GM18499 (cell line): ENCODE measurements at regions not wholly inside any gene's neighbourhood (a gene's known extent, or its start where the extent isn't known, plus 50 kb on each side); places are given as distances from the start of the nearest gene placed in this dataset.

Source experiments
- ATAC-seq: cut with Tn5 transposase; IDR thresholded peaks from one replicate; pipeline ENCODE4 v1.9.1; 2021; ENCODE audit warnings: moderate number of reproducible peaks; ENCODE audit not compliant: insufficient read depth, unreplicated experiment

DNA sequence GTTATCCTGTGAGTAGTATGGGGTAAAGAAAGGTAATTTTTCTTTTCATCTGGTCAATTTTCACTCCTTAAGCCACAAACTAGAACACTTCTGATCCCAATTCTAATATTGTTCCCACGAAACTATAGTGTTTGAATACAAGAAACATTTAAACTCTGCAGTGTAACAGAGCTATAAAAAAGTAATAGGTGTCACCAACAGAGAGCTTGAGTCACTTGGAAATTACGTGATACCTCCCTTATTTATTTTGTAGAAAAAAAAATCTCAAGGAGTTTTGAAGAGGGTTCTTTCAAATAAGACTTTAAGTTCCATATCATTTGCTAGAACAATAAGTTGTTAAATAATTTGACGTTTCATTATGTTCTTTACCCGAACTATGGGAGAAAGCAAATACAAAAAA is 959.4 kb downstream of the JRKL start:
- ATAC-seq = no peak

DNA sequence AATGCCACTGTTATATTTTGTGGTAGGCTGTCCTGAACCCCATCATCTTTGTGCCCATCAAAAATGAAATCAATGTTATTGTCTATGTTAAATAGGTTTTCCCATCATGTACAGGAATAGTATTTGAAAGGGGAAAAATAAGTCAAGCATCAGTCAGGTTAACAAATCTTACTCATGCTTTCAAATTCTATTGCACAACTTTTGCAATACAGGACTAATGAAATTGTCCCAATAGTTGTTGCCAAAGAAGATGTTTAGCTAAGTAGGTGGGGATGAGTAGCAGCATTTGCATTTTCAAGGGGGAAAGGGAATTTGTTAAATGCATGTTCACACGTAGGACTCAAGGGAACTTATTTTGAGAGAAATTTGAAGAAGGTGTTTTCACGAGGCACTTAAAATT is 962.1 kb downstream of the JRKL start:
- no peak for ATAC-seq

DNA sequence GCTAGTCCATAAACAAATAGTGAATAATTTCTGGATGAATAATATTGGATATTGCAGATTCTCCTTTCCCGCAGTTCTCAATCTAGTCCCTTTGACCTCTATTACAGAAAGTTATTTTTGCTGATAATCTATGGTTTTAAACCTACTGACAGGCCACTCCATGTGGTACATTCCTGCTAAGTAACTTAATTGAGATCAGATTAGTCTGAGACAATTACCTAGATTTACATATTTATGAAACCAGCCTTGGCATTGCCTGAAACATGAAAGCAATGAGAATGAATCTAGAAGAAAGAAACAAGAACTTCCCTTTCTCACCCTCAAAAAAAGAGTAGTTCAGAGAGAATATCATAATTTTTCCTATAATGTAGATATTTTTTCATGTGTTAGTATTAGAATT is 964.2 kb downstream of the JRKL start:
- no peak for ATAC-seq

DNA sequence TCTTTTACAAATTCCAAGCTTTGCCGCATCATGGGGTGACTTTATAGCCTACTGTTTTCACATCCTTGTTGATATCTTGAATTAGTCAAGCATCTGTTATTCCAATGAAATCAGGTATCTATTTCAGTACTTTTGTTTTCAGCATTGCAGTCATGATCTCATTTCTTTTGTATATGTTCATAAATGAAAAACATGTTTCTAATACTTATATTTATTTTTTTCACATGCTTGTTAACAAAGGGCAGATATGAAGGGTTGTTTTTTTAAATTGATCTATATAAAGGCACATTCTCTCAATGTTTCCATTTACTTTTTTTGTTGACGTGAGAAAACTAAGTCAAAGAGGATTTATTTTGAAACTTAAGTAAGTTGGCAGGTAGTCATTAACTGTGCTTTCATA is 964.8 kb downstream of the JRKL start:
- ATAC-seq = no peak

DNA sequence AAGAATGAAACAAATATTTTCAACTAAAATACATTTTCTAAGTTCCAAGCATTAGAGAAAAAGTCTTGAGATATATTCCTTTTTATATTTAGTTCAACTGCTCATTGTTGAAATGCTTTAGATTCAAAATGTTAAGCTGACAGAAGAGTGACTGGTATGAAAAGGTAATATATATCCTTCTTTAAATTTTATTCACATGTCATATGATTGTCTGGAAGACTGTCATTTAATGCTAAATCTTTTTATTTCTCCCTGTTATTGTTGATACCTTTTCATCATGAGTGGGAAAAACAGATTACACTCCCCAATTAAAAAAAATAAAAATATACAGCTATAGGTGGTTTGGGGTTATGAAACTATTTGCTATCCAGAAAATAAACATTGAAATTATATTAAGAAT is 965.4 kb downstream of the JRKL start:
- ATAC-seq = no peak

DNA sequence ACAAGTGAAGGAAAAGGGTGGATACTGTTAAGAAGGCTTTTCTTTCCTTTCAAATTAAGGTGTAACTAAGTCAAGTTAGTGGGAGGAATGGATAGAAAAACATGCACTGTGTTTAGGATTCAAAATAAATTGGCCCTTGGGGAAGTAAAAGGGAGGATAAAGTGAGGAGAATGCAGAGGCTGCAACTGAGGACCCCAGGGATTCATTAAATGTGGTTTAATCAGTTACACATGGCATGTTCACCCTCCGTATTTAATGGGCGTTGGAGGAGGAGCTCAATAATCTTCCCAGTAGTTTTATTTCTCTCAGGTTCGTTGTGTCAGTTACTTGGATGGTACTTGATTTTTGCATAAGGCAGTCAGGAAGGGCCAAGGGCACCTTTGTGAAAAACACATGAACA is 966.3 kb downstream of the JRKL start:
- no peak for ATAC-seq

DNA sequence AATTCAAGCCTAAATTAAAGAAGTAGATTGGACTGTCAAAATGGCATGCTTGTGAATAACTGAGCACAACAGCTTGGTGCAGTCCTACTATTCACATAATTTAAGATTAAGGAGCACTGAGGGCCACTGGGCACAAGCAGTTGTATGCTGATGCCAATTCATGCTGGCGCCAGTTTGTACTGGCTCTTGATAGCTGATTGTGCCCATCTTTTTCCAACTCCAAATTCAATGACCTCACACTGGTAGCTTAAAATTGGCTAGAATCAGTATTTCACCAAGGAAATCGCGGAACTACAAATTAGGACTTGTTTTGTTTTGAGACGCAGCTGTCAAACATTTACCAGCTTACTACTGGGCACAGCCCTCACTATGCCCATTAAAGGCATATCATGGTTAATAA is 969.2 kb downstream of the JRKL start:
- ATAC-seq = no peak

DNA sequence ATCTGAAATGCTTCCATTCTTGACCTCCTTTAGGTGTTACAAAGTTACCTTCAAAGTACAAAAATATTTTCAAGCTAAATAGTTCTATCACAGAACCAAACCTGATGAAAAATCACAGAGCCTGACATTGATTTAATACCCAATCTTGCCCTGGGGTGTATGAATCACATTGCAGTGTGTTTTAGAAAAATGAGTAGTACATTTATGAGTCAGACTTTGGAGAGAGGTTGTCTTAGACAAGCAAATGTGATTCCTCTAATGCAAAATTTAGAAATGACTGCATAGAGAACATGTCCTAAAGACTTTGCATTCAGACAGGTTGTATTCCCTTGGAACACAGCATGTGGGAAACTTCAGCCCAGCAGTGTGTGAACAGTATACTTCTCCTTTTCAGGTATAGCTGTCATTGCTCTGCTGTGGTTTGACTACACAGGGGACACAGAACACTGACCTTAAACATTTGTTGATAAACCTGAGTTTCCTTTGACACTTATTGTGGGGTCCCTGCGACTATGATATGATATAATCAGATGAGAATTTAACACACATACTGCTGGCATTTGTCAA is 972.1 kb downstream of the JRKL start:
- ATAC-seq = no peak

DNA sequence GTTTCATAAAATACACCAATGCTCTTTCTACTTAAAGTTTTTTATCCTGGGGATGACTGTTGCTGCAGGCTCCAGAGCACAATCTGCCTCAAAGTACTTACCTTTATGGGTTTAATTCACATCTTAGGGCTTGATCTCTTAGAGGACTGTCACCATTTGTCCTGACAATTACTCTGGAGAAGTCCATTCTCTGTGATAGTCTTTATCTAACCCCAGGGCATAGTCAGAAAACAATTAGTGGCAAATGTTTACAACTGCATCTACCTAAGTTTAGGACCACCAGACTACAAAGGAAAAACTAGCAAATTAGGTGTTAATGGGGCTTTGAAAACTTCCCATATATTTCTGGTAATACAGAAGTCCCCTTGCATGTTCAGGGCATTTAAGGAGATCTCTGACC is 973.5 kb downstream of the JRKL start:
- no peak for ATAC-seq

DNA sequence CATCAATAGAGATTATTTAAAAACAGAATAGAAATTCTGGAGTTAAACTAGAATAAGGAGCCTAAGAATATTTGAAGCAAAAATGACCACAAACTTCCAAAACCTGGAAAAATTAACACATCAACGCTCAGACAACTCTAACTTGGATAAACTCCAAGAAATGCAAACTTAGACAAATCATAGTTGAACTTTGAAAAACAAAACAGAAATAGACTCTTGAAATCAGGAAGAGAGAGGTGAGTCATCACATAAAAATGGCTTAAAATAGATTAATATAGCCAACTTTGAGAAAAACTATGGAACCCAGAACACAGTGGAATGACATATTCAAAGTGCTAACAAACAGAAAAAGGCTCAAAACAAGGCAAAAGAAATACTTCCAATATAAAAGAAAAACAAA is 974.2 kb downstream of the JRKL start:
- no peak for ATAC-seq

DNA sequence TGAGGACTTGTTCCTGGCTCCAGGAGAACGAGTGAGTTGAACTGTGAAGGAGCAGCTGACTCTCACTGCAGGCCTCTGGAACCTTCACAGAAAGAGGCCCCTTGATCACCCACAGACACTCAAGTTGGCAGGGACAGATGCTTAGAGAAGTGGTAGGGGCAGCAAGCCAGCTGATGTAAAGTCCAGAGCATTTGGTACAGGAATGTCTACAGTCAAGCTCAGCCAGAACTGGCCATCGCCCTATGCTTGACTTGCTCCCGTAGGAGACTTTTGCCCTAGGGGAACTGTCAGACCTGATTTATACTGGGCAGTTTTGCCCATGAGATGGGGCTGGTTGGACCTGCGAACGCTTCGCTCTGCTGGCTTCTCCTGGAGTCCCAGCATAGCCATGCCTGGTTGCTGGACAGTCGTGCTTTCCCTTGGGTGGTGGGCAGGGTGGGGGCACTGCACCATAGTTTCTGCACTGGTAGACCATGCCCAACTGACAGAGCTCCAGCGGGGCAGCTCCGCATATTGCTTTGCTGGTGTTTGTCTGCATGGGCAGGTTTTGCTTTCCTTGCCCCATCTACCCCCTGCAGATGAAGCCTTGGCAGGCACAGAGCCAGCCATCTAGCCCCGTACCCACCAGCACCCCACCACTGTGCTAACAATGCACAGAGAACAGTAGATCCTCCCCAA is 977.7 kb downstream of the JRKL start:
- ATAC-seq = no peak

DNA sequence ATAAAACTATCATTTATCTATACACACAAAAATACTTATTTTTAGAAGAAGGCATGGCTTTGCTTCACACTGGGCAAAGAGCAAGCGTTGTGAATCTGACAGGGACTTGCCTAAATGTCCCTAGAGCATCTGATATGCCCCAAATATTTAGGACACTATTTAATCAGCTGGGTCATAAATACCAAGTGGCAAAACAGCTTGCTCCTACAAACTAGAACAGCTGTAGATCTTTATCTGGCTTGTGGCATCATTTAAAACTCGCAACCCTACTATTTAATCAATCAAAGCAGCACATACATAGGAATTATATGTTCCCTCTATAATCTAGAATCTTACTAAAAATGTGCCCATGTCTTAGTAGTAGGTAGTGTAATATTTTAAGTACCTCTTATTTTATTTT is 999.5 kb downstream of the JRKL start:
- ATAC-seq = no peak

DNA sequence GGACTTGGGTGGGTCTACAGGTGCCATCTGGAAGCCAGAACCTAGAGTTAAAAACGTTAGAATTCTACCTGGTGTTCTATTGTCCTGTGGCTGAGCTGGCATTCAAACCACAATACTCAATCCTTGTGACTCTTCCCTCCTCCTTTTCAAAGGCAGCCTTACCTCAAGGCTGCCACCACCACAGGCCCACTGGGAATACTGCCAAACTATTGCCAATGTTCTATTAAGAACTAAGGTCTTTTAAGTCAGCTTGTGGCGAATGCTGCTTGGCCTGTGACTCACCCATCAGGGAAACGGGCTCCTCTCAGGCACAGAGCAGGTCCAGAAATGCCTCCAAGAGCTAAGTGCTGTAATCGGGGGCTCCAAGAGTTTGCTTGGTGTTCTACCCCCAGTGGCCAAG is 1008.4 kb downstream of the JRKL start:
- ATAC-seq = no peak

DNA sequence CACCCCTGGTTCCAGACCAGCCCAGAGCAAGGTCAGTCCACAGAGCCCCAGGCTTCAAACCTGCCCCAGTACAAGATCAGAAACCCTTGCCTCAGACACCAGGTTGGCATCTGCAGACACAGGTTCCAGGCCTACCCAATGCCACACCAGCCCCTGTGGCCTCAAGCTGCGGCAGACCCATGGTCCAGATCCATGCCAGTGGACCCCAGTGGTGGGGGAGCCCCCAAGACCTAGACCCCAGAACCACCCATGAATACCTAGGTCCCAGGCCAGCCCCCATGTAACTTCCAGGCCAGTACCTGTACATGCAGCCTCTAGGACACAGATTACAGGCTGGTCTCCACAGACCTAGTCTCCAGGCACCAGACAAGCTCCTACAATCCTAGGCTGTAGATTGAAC is 1019.3 kb downstream of the JRKL start:
- ATAC-seq = no peak

DNA sequence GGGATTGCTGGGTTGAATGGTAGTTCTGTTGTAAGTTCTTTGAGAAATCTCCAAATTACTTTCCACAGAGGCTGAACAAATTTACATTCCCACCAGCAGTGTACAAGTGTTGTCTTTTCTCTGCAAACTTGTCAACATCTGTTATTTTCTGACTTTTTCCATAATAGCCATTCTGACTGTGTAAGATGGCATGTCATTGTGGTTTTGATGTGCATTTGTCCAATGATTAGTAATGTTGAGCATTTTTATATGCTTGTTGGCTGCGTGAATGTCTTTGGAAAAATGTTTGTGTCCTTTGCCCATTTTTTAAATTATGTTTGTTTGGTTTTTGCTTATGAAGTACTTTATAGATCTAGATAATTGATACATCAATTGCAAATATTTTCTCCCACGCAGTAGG is 1025.0 kb downstream of the JRKL start:
- no peak for ATAC-seq

DNA sequence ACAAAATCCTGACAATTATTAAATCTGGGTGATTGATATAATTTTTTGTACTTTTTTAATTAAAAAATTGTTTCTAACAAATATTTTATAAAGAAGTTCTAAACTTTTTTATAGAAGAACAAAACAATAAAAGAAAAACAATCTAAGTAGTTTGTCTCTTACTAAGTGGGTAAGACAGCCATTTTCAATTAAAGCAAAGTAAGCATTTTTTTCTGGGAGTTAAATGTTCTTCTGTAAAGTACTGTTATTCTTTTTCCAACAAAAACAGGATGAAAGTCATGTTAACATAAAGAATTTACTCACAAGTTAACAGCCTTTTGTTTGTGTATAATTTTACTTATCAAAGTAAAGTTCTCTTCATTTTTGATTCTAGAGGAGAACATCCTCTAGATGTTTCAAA is 1029.9 kb downstream of the JRKL start:
- no peak for ATAC-seq

DNA sequence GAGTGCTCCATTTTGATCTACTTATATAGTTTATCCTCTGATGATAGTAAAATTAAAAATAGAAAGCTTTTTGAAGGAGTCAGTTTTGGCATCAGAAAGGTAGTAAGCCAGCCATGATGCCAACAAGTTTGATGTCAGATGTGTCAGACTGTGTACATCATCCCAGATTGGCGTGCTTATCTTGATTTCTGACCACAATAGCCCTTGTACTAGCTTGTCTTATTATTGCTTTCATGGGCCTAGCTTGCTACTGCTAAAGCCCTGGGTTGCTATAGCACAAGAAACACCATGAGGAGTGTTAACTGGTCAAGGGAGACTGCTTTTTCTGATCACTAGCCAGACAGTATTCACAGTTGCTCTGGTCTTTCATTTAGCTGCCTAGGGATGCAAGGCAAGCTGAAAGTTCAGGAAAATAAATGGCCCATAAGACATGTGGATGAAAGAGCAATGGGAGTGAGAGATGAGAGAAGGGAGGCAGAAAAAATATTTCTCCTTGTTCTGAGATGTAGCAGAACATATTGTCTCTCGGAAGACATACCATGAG is 1038.5 kb downstream of the JRKL start:
- no peak for ATAC-seq

DNA sequence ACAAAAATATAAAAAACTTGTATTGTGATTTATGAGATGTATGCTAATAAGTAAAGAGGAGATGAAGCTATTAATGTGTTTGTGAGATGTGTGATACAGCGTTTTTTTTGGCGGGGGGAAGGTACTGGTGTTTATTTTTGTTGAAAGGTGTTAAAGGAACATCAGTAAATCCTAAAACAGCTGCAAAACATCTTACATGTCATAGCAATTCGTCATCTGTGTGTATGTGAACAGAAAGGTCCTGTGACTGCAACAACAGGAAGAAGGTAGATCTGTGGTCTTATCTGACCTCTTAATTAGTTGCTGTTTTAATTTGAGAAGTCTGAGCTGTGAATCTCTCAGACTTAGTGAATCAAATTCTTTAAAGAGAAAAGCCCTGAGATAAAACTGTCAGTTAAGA is 1041.1 kb downstream of the JRKL start:
- no peak for ATAC-seq

DNA sequence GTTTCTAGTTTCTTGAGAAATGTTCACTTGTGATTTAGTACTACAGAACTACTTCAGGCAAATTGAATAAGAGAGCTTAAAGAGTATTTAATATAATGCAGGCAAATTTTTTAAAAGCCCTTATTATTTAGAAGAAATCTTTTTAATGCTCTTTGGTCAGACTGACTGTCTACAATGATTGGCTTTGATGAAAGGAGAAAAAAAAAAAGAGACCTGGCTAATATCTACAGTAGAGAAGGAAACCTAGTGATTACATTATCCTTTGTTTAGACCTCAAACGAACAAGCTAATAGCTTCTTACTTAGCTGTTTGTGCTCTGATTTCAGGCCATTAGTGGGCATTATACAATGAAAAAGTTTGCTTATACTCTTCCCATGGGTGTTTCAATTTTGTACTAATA is 1043.1 kb downstream of the JRKL start:
- no peak for ATAC-seq

DNA sequence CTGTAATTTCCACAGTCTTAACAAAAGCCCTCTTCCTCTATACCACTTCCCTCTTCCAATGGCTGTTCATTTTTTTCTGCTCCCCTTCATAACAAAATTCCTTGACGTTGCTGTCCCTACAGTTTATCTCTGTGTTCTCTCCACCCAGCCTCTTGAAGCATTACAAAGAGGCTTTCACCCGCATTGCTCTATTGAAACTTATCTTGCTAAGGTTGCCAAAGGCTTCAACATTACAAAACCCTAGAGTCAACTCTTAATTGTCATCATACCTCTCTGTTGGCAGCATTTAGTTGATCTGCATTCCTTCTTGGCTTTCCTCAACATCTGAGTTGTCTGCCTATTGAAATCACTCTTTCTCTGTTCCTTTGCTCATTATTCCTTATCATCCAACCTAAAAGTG is 1055.7 kb downstream of the JRKL start:
- no peak for ATAC-seq

DNA sequence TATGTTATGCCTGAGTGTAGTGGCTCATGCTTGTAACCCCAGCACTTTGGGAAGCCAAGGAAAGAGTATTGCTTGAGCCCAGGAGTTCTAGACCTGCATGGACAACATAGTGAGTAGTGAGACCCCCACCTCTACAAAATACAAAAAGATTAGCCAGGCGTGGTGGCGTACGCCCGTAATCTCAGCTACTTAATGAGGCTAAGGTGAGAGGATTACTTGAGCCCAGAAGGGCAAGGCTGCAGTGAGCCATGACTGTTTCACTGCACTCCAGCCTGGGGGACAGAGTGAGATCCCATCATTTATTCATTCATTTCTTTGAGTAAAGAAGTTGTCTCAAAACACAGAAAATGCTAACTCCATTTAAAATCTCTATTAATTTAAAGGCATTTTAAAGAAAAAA is 1061.6 kb downstream of the JRKL start:
- ATAC-seq = no peak

DNA sequence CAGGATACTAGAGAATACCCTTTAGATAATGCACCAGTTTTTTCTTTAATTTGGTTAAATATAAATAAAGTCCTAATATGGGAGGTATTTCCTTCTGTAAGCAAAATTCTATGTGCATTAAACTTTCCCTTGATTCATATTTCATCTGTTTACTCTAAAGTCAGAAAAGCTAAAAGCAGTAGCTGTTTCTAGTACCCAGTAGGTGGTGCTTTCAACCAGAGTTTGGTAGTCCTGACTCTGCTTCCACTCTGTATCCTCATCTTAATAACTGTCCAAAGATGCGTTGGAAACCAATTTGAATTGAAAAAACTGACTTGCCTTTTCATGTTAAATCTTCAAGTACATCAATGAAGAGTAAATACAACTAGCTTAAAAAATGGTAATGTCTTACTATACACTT is 1065.2 kb downstream of the JRKL start:
- ATAC-seq = no peak
